Astrocyte of the spinal cord (primary cell): ENCODE measurements at regions not wholly inside any gene's neighbourhood (a gene's known extent, or its start where the extent isn't known, plus 50 kb on each side); places are given as distances from the start of the nearest gene placed in this dataset.

Source experiments
- DNase-seq: peaks from one replicate; pipeline ENCODE4 v3.0.0; 2011; ENCODE audit warnings: low read depth, low spot score
- H3K4me3 ChIP-seq: 2 replicates; pipeline ENCODE4 v1.5.1; 2011; ENCODE audit warnings: low read depth, mild to moderate bottlenecking, low read length, moderate library complexity
- in situ Hi-C: cut with HindIII; loops from 2 replicates; pipeline ENCODE4 v1.10.0; 2017; ENCODE audit warnings: low sequenced_read_pairs
- TF ChIP-seq, protein P1 (sequence below): IDR thresholded peaks from 2 replicates; pipeline ENCODE4 v1.5.1; 2012; ENCODE audit warnings: low read depth, mild to moderate bottlenecking, low read length, inconsistent platforms

DNA sequence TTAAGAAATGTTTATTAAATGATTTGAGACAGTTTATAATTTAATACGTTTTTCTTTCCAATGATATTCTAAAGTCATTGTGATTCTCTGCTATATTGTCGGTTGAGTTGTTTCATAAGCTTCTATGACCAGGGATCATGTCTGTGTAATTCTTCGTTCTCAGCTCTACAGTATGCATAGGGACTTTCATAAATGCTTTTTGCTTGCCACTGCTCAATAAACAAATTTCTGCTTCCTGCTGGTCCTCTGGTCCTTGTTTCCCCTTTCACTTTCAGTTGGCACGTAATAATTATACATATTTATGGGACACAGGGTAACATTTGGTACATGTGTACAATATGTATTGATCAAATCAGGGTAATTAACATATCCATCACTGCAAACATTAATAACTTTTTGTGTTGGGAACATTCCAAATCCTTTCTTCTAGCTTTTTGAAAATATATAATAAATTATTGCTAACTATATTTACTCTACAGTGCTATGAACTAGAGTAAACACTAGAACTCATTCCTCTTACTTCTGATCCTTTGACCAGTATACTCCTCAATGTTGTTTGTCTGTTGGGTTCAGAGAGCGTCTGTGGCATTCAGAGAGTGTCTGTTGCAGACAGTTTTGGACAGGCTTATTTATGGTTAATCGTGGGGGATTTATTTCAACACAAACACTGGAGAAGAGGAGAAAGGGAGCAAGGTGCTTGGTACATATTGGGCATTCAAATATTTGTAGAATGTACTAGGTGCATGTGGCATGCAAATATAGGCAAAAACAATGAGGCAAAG, 68.3 kb upstream of the SPANXB1 start:
- TF ChIP-seq, protein P1, sequence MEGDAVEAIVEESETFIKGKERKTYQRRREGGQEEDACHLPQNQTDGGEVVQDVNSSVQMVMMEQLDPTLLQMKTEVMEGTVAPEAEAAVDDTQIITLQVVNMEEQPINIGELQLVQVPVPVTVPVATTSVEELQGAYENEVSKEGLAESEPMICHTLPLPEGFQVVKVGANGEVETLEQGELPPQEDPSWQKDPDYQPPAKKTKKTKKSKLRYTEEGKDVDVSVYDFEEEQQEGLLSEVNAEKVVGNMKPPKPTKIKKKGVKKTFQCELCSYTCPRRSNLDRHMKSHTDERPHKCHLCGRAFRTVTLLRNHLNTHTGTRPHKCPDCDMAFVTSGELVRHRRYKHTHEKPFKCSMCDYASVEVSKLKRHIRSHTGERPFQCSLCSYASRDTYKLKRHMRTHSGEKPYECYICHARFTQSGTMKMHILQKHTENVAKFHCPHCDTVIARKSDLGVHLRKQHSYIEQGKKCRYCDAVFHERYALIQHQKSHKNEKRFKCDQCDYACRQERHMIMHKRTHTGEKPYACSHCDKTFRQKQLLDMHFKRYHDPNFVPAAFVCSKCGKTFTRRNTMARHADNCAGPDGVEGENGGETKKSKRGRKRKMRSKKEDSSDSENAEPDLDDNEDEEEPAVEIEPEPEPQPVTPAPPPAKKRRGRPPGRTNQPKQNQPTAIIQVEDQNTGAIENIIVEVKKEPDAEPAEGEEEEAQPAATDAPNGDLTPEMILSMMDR: no peak
- no peak overlapping the region for H3K4me3 ChIP-seq
- in situ Hi-C loops: no loop called here
- DNase-seq: no peak

GRCh38 chrX:140943513-140943912, 58.9 kb upstream of the SPANXB1 start:
- in situ Hi-C loops: no loop called here
- H3K4me3 ChIP-seq: no peak overlapping the region
- no peak for DNase-seq
- TF ChIP-seq, protein P1: no peak

DNA sequence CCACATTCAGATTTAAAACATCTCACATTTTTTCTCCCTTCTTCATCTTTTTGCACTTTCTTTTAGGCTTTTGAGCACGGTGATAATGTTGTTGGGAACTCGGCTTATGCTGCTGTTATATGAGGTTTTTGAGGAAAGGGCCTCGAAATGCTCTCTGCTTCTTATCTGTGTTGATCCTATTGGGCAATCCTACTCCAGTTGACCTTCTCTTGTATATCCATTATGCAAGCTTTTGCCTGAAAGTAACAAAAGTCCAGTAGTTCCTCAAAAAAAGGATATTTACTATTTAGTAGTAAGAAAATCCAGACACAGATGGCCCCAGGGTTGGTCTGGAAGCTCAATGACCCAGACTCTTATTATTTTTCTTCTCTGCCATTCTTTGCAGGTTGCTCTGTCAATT, 57.7 kb upstream of the SPANXB1 start:
- TF ChIP-seq, protein P1: no peak
- DNase-seq: no peak
- in situ Hi-C loops: no loop called here
- no peak overlapping the region for H3K4me3 ChIP-seq

- DNase-seq: no peak
- TF ChIP-seq, protein P1: no peak
- H3K4me3 ChIP-seq: no peak overlapping the region
- in situ Hi-C loops: no loop called here
Measured at GRCh38 chrX:140948827-140949226, 53.6 kb upstream of the SPANXB1 start.

DNA sequence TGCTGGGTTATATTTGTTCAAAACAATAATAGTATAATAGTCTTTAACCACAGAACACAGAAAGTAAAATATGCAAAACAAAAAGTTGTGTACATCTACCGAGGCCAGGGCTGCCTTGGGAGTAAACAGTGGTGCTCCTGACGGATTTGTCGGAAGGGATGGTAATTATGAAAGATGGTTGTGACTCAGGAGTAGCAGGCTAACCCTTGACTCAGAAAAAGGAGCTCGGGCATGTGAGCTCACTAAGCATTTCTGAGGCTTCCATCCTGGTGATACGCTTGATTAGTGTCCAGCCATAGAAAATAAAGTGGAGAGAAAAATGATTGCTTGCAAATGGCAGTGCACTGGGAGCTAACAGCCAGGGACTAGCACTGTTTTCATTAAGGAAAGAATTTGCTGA, 53.2 kb upstream of the SPANXB1 start:
- in situ Hi-C loops: no loop called here
- peak; percentile 25 for DNase-seq
- no peak overlapping the region for H3K4me3 ChIP-seq
- TF ChIP-seq, protein P1: no peak
